Activated naive CD8-positive, alpha-beta T cell treated with anti-CD3 and anti-CD28 coated beads, Interleukin-2, amount 50 U/mL, for 24 hours (primary cell): ENCODE measurements at regions not wholly inside any gene's neighbourhood (a gene's known extent, or its start where the extent isn't known, plus 50 kb on each side); places are given as distances from the start of the nearest gene placed in this dataset.

Experiments used
- ATAC-seq: fragments of 150-1000 bp; cut with Tn5 transposase; one replicate; pipeline ENCODE4 v1.10.0; 2021
- DNase-seq: peaks from one replicate; pipeline ENCODE4 v3.0.0; 2021
- H3K27ac Mint-ChIP-seq: one replicate; pipeline ENCODE4 v1.8.0; 2021; ENCODE audit warnings: mild to moderate bottlenecking, mixed read lengths
- H3K27me3 Mint-ChIP-seq: one replicate; pipeline ENCODE4 v1.8.0; 2021; ENCODE audit warnings: mixed read lengths
- H3K36me3 Mint-ChIP-seq: one replicate; pipeline ENCODE4 v1.8.0; 2021; ENCODE audit warnings: low read depth, mixed read lengths
- H3K4me1 Mint-ChIP-seq: one replicate; pipeline ENCODE4 v1.8.0; 2021; ENCODE audit warnings: mixed read lengths
- H3K4me3 Mint-ChIP-seq: one replicate; pipeline ENCODE4 v1.8.0; 2021; ENCODE audit warnings: mild to moderate bottlenecking, moderate library complexity, mixed read lengths
- H3K9me3 Mint-ChIP-seq: one replicate; pipeline ENCODE4 v1.8.0; 2021; ENCODE audit warnings: mixed read lengths

- H3K4me3 Mint-ChIP-seq: no peak overlapping the region
- DNase-seq (no peak), ATAC-seq (no peak)
- H3K27me3 Mint-ChIP-seq: peaks cover 4% of the 10 kb centered on the region
- H3K4me1 Mint-ChIP-seq: no peaks in the 10 kb centered on the region
- no peaks in the 10 kb centered on the region for H3K9me3 Mint-ChIP-seq
- H3K27ac Mint-ChIP-seq: no peak overlapping the region
- H3K36me3 Mint-ChIP-seq: no peaks in the 10 kb centered on the region
Measured at GRCh38 chr4:163790231-163790630, 295.7 kb downstream of the TMA16 start.

GRCh38 chr4:163795885-163796284 lies 301.4 kb downstream of the TMA16 start:
- no peaks in the 10 kb centered on the region for H3K9me3 Mint-ChIP-seq
- DNase-seq (no peak), ATAC-seq (no peak)
- no peak overlapping the region for H3K27ac Mint-ChIP-seq
- H3K4me1 Mint-ChIP-seq: no peaks in the 10 kb centered on the region
- H3K4me3 Mint-ChIP-seq: no peak overlapping the region
- peaks cover 7% of the 10 kb centered on the region for H3K27me3 Mint-ChIP-seq
- H3K36me3 Mint-ChIP-seq: no peaks in the 10 kb centered on the region

- H3K9me3 Mint-ChIP-seq: no peaks in the 10 kb centered on the region
- no peaks in the 10 kb centered on the region for H3K4me1 Mint-ChIP-seq
- no peaks in the 10 kb centered on the region for H3K36me3 Mint-ChIP-seq
- H3K4me3 Mint-ChIP-seq: no peak overlapping the region
- ATAC-seq (no peak), DNase-seq (no peak)
- H3K27ac Mint-ChIP-seq: no peak overlapping the region
- H3K27me3 Mint-ChIP-seq: no peaks in the 10 kb centered on the region
Measured at GRCh38 chr4:163804001-163804400, 309.5 kb downstream of the TMA16 start.

GRCh38 chr4:163806653-163807052 lies 312.2 kb downstream of the TMA16 start:
- DNase-seq (no peak), ATAC-seq (no peak)
- Mint-ChIP-seq H3K27ac (no peak overlapping the region), H3K27me3 (peaks cover 2% of the 10 kb centered on the region), H3K4me1 (no peaks in the 10 kb centered on the region), H3K9me3 (no peaks in the 10 kb centered on the region), H3K36me3 (no peaks in the 10 kb centered on the region), H3K4me3 (no peak overlapping the region)

GRCh38 chr4:163808011-163808410 lies 313.5 kb downstream of the TMA16 start:
- no peak for ATAC-seq

GRCh38 chr4:163810755-163811154 lies 316.3 kb downstream of the TMA16 start:
- H3K27ac Mint-ChIP-seq: no peak overlapping the region
- no peak overlapping the region for H3K4me3 Mint-ChIP-seq
- ATAC-seq (no peak), DNase-seq (no peak)
- H3K36me3 Mint-ChIP-seq: no peaks in the 10 kb centered on the region
- H3K27me3 Mint-ChIP-seq: peaks cover 2% of the 10 kb centered on the region
- H3K9me3 Mint-ChIP-seq: no peaks in the 10 kb centered on the region
- no peaks in the 10 kb centered on the region for H3K4me1 Mint-ChIP-seq

More at GRCh38 chr4:163808011-163808410, 313.5 kb downstream of the TMA16 start:
- Mint-ChIP-seq H3K36me3 (no peaks in the 10 kb centered on the region), H3K4me3 (no peak overlapping the region), H3K4me1 (no peaks in the 10 kb centered on the region), H3K9me3 (no peaks in the 10 kb centered on the region), H3K27me3 (peaks cover 2% of the 10 kb centered on the region), H3K27ac (no peak overlapping the region)
- DNase-seq: no peak

GRCh38 chr4:163815776-163816175 lies 321.3 kb downstream of the TMA16 start:
- H3K27me3 Mint-ChIP-seq: peaks cover 2% of the 10 kb centered on the region
- peaks cover 6% of the 10 kb centered on the region for H3K9me3 Mint-ChIP-seq
- no peak overlapping the region for H3K27ac Mint-ChIP-seq
- no peaks in the 10 kb centered on the region for H3K36me3 Mint-ChIP-seq
- no peak for ATAC-seq
- no peak for DNase-seq
- H3K4me3 Mint-ChIP-seq: no peak overlapping the region
- H3K4me1 Mint-ChIP-seq: peaks cover 2% of the 10 kb centered on the region

GRCh38 chr4:163816494-163816893 lies 322.0 kb downstream of the TMA16 start:
- peaks cover 6% of the 10 kb centered on the region for H3K9me3 Mint-ChIP-seq
- DNase-seq (no peak), ATAC-seq (no peak)
- H3K4me3 Mint-ChIP-seq: no peak overlapping the region
- H3K27ac Mint-ChIP-seq: no peak overlapping the region
- H3K36me3 Mint-ChIP-seq: no peaks in the 10 kb centered on the region
- peaks cover 2% of the 10 kb centered on the region for H3K4me1 Mint-ChIP-seq
- H3K27me3 Mint-ChIP-seq: no peaks in the 10 kb centered on the region

- no peak overlapping the region for H3K4me3 Mint-ChIP-seq
- no peaks in the 10 kb centered on the region for H3K27me3 Mint-ChIP-seq
- ATAC-seq (no peak), DNase-seq (no peak)
- peaks cover 2% of the 10 kb centered on the region for H3K4me1 Mint-ChIP-seq
- peaks cover 6% of the 10 kb centered on the region for H3K9me3 Mint-ChIP-seq
- no peak overlapping the region for H3K27ac Mint-ChIP-seq
- H3K36me3 Mint-ChIP-seq: no peaks in the 10 kb centered on the region
Measured at GRCh38 chr4:163818673-163819072, 324.2 kb downstream of the TMA16 start.

- no peaks in the 10 kb centered on the region for H3K27me3 Mint-ChIP-seq
- H3K4me1 Mint-ChIP-seq: no peaks in the 10 kb centered on the region
- H3K27ac Mint-ChIP-seq: no peak overlapping the region
- ATAC-seq: no peak
- DNase-seq: no peak
- H3K4me3 Mint-ChIP-seq: no peak overlapping the region
- peaks cover 4% of the 10 kb centered on the region for H3K9me3 Mint-ChIP-seq
- no peaks in the 10 kb centered on the region for H3K36me3 Mint-ChIP-seq
Measured at GRCh38 chr4:163833669-163834068, 339.2 kb downstream of the TMA16 start.

GRCh38 chr4:163846008-163846407 lies 351.5 kb downstream of the TMA16 start:
- Mint-ChIP-seq H3K4me1 (no peaks in the 10 kb centered on the region), H3K36me3 (no peaks in the 10 kb centered on the region), H3K27me3 (no peaks in the 10 kb centered on the region), H3K27ac (no peak overlapping the region), H3K9me3 (no peaks in the 10 kb centered on the region), H3K4me3 (no peak overlapping the region)
- DNase-seq (no peak), ATAC-seq (no peak)

- Mint-ChIP-seq H3K9me3 (no peaks in the 10 kb centered on the region), H3K36me3 (no peaks in the 10 kb centered on the region), H3K4me1 (no peaks in the 10 kb centered on the region), H3K4me3 (no peak overlapping the region), H3K27me3 (peaks cover 2% of the 10 kb centered on the region), H3K27ac (no peak overlapping the region)
- DNase-seq (no peak), ATAC-seq (no peak)
Measured at GRCh38 chr4:163852246-163852645, 357.8 kb downstream of the TMA16 start.

- DNase-seq: no peak
- Mint-ChIP-seq H3K27me3 (peaks cover 2% of the 10 kb centered on the region), H3K4me3 (no peak overlapping the region), H3K4me1 (no peaks in the 10 kb centered on the region), H3K27ac (no peak overlapping the region), H3K9me3 (no peaks in the 10 kb centered on the region), H3K36me3 (no peaks in the 10 kb centered on the region)
- ATAC-seq: no peak
Measured at GRCh38 chr4:163857903-163858302, 363.4 kb downstream of the TMA16 start.

- Mint-ChIP-seq H3K27ac (no peak overlapping the region), H3K4me3 (no peak overlapping the region), H3K27me3 (peaks cover 2% of the 10 kb centered on the region), H3K4me1 (no peaks in the 10 kb centered on the region), H3K36me3 (no peaks in the 10 kb centered on the region), H3K9me3 (no peaks in the 10 kb centered on the region)
- ATAC-seq (no peak), DNase-seq (no peak)
Measured at GRCh38 chr4:163858515-163858914, 364.0 kb downstream of the TMA16 start.

- Mint-ChIP-seq H3K27ac (no peak overlapping the region), H3K4me3 (no peak overlapping the region), H3K9me3 (no peaks in the 10 kb centered on the region), H3K27me3 (peaks cover 2% of the 10 kb centered on the region), H3K36me3 (no peaks in the 10 kb centered on the region), H3K4me1 (no peaks in the 10 kb centered on the region)
- DNase-seq: no peak
- no peak for ATAC-seq
Measured at GRCh38 chr4:163863082-163863481, 368.6 kb downstream of the TMA16 start.

GRCh38 chr4:163865010-163865409 lies 370.5 kb downstream of the TMA16 start:
- Mint-ChIP-seq H3K27me3 (no peaks in the 10 kb centered on the region), H3K4me1 (no peaks in the 10 kb centered on the region), H3K36me3 (no peaks in the 10 kb centered on the region), H3K9me3 (no peaks in the 10 kb centered on the region), H3K27ac (no peak overlapping the region), H3K4me3 (no peak overlapping the region)
- DNase-seq (no peak), ATAC-seq (no peak)
